ENCODE measurements at regions not wholly inside any gene's neighbourhood (a gene's known extent, or its start where the extent isn't known, plus 50 kb on each side); places are given as distances from the start of the nearest gene placed in this dataset.
A peak's percentile ranks its signal among the peaks of the same experiment; 100 is the strongest.

- peak; percentile 17; the same call in 1 of the 2 replicates for TF ChIP-seq GATA3 (IDR thresholded peaks at IDR 0.05; ENCODE audit: low read depth, low read length)
- TF ChIP-seq GATA2 (IDR thresholded peaks at IDR 0.05; ENCODE audit: low read depth, low read length) = no peak
Measured at GRCh38 chr13:34003656-34004055, 185.7 kb downstream of the RFC3 start.

Measured in SH-SY5Y (cell line).